ENCODE measurements at regions not wholly inside any gene's neighbourhood (a gene's known extent, or its start where the extent isn't known, plus 50 kb on each side); places are given as distances from the start of the nearest gene placed in this dataset.
"Not testable (repeated sequence)": the region's sequence is repeated elsewhere in the genome, so short reads cannot be mapped to it uniquely, and the experiment has no call there.

- DNase-seq, result no peak
These were observed 105.2 kb upstream of the AMZ2 start for GRCh38 chr17:68142595-68142994.

GRCh38 chr17:68143425-68143824, 104.4 kb upstream of the AMZ2 start:
- DNase-seq, result no peak

- no peak for DNase-seq
These were observed 102.8 kb upstream of the AMZ2 start for GRCh38 chr17:68145088-68145487.

- peak; percentile 9 for DNase-seq
These were observed 98.9 kb upstream of the AMZ2 start for GRCh38 chr17:68148936-68149335.

- DNase-seq, result no peak
These were observed 95.7 kb upstream of the AMZ2 start for GRCh38 chr17:68152161-68152571.

GRCh38 chr17:68155692-68156091, 92.2 kb upstream of the AMZ2 start:
- DNase-seq, result no peak

- DNase-seq, result no peak
These were observed 86.0 kb upstream of the AMZ2 start for GRCh38 chr17:68161644-68162428.

- DNase-seq, result not testable (repeated sequence)
These were observed 79.3 kb upstream of the AMZ2 start for GRCh38 chr17:68168273-68169164.

- DNase-seq, result not testable (repeated sequence)
These were observed 78.5 kb upstream of the AMZ2 start for GRCh38 chr17:68169165-68169821.

- DNase-seq, result no peak
These were observed 78.0 kb upstream of the AMZ2 start for GRCh38 chr17:68169840-68170239.

GRCh38 chr17:68170246-68170645, 77.6 kb upstream of the AMZ2 start:
- DNase-seq, result no peak

GRCh38 chr17:68172461-68172954, 75.3 kb upstream of the AMZ2 start:
- DNase-seq, result peak; percentile 67

GRCh38 chr17:68175416-68175815, 72.4 kb upstream of the AMZ2 start:
- no peak for DNase-seq

GRCh38 chr17:68175905-68176304, 71.9 kb upstream of the AMZ2 start:
- DNase-seq, result no peak

- no peak for DNase-seq
These were observed 71.1 kb upstream of the AMZ2 start for GRCh38 chr17:68176718-68177117.

GRCh38 chr17:68178831-68179230, 69.0 kb upstream of the AMZ2 start:
- no peak for DNase-seq

- no peak for DNase-seq
These were observed 68.5 kb upstream of the AMZ2 start for GRCh38 chr17:68179236-68179925.

GRCh38 chr17:68179926-68180285, 67.9 kb upstream of the AMZ2 start:
- no peak for DNase-seq

- no peak for DNase-seq
These were observed 65.9 kb upstream of the AMZ2 start for GRCh38 chr17:68182011-68182306.

- DNase-seq, result no peak
These were observed 64.8 kb upstream of the AMZ2 start for GRCh38 chr17:68182940-68183551.

GRCh38 chr17:68184141-68184571, 63.7 kb upstream of the AMZ2 start:
- DNase-seq, result no peak

GRCh38 chr17:68184816-68185436, 62.9 kb upstream of the AMZ2 start:
- no peak for DNase-seq

Measured in hematopoietic multipotent progenitor cell treated with erythropoietin and hydrocortisone succinate and interleukin-3 and kit ligand, for 8 days (in vitro differentiated cells).